Muscle of arm (tissue), 1 donor: ENCODE measurements at regions not wholly inside any gene's neighbourhood (a gene's known extent, or its start where the extent isn't known, plus 50 kb on each side); places are given as distances from the start of the nearest gene placed in this dataset.

Experiments used
- DNase-seq: peaks from one replicate; pipeline ENCODE4 v3.0.0-alpha.2; 2013

DNA sequence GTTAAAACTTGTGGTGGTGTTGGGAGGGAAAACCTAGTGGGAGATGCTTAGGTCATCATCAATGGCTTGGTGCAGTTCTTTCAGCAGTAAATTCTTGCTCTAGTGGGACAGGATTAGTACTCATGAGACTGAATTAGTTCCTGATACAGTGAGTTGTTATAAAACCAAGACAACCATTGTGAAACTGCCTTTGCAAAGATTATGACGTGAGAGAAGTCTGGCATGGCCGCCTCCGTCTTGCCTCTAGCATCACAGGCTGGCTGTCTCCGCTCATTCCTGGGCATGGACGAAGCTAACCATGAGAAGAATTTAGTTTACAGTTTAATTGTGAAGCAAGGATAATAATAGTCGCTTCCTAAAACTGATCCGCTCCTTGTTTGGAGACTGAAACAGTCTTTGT is 186.4 kb downstream of the KIF20B start:
- no peak for DNase-seq

DNA sequence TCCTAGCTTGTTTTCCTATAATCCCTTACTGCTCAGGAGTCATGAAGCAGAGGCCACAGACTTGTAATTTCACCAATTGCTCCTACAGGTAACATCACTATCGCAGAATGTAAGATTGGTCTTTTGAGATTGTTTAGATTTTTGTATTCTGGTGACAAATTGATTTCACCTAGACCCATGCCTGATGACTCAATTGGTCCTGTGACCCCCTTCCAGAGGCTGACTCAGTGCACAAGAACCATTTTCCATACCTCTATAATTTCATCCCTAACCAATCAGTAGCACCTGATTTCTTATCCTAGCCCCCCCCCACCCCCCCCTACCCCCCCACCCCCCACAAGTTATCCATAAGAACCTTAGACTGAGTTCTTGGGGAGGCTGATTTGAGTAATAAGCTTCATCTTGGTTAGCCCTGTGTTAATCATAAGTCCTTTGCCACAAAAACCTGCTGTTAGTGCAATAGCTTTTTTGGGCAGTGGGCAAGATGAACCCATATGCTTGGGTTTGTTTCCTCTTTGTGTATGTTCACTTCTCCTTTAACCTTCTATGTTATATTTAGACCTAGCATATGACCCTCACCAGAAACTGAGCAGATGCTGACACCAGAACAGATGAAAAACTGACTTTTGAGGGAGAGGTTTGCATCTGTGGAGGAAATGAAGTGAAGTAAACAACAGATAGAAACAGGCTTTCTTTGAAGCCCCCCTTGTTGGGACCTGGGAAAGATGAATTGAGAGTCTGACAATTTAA is 187.1 kb downstream of the KIF20B start:
- DNase-seq = no peak

DNA sequence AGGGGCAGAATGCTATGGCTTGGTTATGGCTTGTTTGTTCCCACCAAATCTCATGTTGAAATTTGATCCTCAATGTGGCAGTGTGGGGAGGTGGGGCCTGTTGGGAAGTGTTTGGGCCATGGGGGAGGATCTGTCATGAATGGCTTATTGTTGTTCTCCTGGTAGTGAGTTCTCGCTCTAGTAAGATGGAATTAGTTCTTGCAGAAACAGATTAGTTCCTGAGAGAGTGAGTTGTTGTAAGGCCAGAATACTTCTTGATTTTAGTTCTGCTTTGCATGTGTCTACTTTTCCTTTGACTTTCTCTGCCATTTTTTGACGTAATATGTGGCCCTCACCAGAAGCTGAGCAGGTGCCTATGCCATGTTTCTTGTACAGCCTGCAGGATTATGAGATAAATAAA is 188.2 kb downstream of the KIF20B start:
- no peak for DNase-seq

DNA sequence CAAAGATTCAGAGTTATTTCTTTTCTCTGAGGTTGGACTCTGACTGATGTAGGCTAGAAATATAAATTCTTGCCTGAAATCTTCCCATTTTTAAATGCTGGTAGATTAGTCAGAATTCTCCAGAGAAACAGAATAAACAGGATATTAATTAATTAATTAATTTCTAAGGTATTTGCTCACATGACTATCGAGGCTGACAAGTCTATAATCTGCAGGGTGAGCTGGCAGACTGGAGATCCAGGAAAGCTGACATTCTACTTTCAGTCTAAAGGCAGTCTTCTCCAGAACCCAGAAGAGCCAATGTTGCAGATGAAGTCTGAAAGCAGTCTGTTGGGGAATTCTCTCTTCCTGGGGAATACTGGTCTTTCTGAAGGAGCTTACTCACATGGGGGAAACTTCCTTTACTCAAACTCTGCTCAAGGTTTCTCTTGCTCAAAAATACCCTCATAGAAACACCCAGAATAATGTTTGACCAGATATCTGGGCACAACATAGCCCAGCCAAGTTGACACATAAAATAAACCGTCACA is 189.7 kb downstream of the KIF20B start:
- DNase-seq = no peak

DNA sequence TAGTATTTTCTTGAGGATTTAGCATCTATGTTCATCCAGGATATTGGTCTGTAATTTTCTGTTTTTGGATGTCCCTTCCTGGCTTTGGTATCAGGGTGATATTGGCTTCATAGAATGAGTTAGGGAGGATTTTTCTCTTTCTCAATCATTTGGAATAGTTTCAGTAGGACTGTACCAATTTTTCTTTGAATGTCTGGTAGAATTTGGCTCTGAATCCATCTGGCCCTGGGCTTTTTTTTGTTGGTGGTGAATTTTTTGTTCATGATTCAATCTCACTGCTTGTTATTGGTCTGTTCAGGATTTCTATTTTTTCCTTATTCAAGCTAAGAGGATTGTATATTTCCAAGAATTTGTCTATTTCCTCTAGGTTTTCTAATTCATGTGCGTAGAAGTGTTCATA is 192.7 kb downstream of the KIF20B start:
- DNase-seq = no peak

DNA sequence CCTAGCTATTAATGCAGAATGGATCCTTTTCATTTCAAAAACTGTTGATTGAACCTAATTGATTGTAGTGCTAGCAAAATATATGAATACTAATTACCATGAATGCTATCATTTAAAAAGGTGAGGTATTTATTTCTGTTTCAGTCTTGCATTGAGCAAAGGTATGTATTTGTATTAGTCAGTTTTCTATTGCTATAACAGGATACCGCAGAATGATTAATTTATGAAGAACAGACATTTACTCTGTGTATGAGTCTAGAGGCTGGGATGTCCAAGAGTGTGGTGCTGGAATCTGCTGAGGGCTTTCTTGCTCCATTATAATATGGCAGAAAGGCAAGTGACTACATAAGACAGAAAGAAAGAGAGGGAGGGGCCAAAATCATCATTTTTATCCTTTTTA is 199.2 kb downstream of the KIF20B start:
- no peak for DNase-seq

DNA sequence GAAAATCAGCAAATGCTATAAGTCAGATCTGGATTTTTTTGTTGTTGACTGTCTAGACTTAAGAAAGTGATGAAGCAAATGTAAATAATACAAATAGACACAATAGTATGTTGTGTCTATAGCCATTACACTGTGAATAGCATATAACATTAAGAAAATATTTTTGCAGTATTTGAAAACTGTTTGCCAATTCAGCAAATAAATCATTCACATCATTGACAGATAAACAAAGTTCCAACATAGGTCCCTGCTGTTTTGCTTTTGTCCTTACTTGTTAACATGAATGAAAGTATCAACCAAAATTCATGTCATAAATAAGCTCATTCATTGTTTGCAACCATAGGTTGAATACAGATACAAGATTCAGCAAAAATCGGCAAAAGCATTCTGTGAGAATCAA is 200.5 kb downstream of the KIF20B start:
- DNase-seq = no peak

DNA sequence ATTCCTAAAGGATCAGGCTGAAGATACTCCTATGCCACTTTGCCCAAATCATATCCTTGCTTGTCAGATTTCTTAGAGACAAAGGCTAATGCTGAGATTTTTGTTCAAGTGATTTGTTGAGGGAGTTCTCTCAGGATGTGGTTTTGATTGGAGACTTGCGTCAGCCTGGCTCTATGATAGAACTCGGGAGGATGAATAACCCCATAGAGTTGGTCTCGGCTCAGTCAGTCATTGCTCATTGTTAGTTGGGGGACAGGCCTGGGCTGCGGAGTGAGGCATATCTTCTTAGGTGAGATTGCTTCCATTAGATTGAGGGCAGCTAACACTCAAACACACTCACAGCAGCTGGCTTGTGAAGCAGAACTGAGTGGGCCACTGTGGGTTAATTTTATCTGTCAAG is 203.4 kb downstream of the KIF20B start:
- DNase-seq = no peak

DNA sequence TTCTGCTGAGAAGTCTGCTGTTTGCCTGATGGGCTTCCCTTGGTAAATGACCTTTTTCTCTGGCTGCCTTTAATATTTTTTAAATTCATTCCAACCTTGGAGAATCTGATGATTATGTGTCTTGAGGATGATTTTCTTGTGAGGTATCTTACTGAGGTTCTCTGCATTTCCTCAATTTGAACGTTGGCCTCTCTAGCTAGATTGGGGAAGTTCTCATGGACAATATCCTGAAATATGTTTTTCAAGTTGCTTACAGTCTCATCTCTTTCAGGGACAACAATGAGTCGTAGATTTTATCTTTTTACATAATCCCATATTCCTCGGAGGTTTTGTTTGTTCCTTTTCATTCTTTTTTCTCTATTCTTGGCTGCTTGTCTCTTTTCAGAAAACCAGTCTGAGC is 208.4 kb downstream of the KIF20B start:
- no peak for DNase-seq

DNA sequence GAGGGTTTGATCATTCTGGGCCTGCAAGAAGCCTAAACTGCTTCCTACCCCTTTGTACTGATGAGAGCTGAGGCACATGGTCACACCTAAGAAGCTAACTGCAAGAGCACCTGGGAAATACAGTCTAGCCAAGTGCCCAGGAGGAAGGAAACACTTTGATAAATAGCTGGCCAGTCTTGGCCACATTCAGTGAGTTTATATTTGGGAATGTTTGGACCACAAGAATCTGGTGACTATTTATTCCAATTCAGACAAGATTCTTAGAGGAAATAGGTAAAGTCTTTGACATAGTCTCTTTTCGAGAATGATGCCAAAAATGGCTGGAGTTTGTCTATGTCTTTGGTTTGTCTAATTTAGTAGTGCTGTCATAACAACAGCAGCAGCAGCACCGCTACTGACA is 213.6 kb downstream of the KIF20B start:
- no peak for DNase-seq

DNA sequence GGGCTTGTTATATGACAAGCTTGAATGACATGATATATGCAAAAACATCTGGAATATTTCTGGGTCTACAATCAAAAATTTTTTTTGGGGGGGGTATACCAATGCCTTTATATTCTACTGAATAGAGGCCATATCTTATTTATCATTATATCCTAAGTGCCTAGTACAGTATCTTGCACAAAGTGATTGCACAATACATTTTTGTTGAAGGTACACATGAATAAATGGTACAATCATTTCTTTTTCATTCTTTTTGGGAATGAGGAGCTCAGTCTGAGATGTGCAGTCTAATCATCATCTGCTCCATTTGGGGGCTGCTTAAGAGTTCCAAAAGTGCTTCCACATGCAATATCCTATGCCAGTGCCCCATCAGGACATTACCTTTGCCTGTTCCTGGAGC is 214.6 kb downstream of the KIF20B start:
- no peak for DNase-seq

DNA sequence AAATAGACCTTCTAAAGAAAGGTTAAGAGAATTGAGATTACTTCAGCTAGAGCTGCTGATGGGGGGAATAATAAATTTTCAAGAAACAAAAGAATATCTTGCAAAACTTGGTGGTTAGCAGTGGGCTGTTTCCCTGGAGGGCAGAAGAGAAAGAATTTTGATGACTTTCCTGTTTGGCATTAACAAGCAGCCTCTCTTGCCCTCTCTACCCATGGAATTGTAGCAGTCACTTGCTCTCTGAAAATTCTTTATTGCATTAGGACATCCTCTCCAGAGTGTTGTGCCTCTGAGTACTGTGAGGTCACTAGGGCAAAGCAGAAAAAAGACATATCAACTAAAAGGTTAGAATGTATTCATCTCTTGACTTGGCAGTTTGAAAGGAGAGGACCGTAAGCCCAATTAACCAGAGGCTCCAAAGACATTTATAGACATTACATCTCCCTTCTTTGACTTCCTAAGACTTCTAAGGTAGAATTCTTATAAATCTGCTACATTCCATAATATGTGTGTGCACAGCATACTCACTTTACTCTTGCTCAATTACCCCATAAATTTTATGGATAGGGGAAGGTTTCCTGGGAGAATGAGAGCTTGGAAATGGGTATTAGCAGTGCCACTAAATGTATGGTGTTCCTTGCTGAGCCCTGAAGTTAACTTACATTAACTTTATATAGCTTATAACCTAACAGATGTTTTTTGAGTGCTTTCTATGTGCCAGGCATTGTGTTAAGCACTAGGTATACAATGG is 215.3 kb downstream of the KIF20B start:
- DNase-seq = no peak

DNA sequence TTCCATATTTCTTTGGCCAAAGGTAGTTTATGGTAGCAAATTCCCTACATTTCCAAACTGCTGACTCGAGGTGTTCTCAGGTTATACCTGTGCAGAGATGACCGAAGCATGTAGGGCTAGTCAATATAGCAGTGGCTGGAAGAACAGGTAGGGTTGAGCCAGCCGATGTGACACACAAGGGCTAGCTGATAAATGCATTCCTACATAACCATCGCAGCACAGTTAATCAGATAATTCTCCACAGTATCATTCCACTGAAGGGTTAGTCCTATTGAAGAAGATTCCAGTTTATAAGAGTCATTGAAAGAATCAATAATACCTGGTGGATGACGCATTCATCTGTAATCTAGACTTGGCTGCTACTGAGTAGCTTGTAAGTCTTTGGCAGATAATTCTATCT is 220.0 kb downstream of the KIF20B start:
- no peak for DNase-seq

DNA sequence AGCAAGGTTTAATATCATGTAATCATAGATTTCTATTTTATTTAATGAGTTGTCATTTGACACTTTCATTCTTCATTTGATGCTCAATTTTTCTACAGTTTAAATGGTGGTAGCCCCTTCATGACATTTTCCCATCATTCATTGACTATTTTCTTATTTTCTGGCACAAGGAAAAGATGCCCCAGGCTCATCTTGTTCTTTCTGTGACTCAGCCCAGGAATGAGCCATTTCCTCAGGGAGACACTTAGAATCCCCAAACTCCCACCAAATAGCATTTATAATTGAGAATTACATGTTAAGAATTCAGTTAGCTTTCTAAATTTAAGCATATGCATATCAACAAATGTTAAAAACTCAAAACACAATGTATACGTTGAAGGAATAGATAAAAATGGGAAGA is 222.3 kb downstream of the KIF20B start:
- DNase-seq = no peak

DNA sequence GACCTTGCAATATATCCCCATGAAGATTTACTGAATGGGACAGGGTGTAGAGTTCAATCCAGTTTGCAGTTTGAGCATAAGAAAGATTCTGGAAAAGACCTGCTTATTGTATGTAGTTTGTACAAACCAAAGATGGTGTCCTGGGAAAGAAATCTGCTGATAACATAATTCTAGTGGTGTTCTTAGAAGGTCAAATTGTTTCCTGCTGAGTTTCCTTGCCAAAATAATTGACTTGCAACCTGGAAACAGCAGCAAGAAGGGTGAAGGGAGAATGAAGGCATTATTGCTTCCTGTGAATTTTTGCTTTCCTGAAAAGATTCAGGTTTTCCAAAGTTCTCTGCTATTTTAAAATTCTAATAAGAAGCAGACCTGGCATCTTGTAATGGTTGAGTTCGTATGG is 222.9 kb downstream of the KIF20B start:
- DNase-seq = no peak

DNA sequence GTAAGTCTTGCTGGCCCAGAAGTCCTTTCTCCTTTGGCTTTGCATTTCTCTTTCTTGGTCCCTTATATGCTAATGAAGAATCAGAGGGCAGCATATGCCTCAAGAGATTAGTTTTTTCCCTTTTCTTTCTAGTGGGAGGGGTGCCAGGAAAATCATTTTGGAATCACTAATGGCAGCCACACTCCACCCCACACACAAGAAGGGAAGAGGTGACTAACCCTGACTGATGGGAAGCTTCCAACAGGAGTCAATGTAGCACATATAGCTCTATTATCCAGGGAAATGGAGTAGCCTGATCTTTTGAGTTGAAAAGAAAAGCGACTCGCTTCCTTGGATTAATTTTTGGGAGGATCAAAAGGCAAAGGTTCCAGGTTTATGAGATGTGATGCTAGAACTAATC is 225.3 kb downstream of the KIF20B start:
- no peak for DNase-seq

DNA sequence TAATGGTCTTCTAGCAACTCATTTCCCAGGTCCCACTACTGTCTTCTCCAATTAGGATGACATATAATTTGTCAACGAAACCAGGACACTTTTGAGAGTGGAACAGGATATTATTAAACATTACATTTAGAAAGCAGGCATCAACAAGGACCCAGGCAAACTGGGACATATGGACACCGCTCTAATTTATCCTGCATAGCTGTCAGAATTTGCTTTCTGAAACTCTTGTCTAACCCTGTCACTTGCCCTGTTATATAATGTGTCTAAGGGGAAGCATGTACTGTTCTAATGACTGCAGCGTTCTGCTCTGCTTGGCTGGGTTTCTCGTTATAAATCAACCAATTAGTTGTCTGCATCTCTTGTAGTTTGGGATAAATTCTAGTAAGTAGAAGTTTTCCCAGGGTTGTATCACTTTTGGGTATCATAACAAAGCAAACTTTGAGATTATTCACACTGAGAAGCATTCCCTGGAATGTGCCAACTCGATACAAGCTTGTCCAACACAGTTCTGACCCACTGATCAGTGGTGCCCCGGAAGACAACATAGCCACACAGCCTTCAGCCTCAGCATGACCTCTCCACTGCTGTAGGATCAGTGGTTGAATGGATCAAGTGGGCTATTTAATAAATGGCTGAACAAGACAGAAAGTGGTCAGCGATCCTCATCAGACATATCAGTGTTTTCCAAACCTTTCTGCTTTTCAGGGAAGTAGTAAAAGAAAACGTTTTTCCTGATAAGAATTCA is 228.1 kb downstream of the KIF20B start:
- no peak for DNase-seq

DNA sequence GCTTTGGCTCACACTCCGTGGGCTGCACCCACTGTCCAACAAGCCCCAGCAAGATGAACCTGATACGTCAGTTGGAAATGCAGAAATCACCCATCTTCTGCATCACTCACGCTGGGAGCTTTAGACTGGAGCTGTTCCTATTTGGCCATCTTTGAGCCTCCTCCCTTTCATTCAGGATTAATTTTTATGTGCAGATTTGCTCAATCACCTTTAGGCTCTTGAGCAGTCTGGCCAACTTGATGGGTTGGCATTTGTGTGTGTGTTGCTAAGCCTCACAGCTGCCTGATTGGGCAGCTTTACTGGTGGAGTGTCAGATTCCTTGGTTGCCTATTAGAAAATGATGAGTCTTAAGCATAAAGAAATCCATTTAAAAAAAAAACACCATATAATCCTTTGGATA is 236.1 kb downstream of the KIF20B start:
- DNase-seq = no peak

DNA sequence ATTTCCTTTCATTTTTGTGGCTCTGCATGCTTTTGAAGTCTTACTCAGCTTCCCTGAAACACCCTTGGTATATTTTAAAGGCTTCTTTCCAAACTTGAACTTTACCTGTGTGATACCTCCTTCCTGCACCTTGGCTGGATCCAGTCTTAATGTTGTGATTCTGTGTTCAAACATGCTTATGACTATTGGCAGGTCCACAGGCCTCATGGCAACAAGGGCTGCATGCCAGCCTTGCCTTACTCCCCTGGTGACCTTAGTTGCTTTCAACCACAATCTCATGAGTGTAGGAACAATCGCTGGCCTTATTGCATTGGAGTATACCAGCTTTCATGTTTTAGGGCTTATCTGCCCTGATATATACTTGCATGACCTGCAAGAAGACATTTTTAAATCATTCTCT is 238.7 kb downstream of the KIF20B start:
- DNase-seq = no peak

DNA sequence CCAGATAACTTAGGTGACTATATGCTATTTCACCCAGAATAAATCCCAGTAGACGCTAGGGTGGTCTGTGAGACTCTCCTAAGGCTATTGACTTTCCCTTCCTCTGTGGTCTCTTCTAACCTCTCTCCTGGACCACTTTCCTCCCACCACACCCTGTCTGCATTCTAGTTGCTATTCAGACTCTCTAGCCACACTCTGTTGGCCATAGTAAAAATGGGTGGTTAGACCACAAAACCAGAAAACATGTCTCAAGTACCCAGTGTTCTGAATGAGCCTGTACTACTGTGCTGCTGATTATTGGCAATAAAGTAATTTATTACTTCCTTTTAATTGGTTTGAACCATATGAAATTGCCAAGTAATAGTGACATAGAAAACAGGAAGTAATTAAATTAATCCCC is 240.8 kb downstream of the KIF20B start:
- no peak for DNase-seq

DNA sequence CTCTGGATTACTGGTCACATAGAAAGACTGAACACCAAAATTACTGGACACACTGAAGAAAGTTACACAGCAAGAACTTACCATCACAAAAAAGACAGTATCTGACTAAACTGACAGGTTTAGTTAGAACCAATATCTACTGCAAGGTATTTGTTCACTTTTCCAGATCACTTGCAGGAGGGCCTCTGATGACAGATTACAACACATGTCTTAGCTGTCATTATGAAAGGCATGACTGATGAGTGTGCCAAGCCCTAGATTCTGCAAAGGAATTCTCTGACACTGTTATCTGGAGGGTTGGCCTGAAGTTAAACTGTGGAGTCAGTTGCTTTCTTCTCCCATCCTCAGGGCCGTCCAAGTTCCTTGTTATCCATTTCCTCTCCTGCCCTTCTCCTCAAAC is 242.7 kb downstream of the KIF20B start:
- no peak for DNase-seq

DNA sequence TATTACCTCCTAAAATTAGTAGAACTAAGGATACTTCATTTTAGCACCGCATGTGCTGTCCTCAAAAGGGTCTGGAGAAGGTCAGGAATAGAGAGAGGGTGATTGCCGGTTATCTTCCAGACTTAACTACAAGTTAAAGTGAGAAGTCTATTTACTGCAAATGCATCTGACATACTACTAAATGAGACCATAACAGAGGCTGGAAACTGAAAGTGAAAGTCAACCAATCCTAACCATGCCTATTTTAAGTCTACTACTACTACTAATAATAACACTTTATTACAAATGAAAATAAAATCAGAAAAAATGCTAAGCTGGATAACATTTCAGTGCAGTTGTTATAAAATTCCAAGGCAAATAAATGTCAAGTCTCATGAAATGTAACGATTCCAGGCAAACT is 244.7 kb downstream of the KIF20B start:
- no peak for DNase-seq

DNA sequence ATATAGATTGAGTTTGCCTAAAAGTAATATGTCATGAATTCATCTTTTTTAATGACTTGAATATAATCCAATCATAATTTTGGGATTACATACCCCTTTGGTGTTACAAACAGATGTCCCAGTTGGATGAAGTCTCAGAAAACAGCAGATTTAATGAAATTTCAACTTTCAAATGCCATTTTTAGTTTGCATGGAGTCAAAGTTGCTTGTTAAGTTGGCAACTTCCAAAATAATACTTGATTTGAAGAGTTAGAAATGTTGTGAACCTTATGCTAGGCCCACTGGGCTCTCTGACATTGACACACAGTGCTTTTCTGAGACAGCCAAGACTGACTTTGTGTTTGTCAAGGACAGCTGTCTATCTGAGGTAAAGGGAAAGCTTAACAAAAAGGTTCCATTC is 248.1 kb downstream of the KIF20B start:
- no peak for DNase-seq
